ENCODE measurements at regions not wholly inside any gene's neighbourhood (a gene's known extent, or its start where the extent isn't known, plus 50 kb on each side); places are given as distances from the start of the nearest gene placed in this dataset.
"Not testable (repeated sequence)": the region's sequence is repeated elsewhere in the genome, so short reads cannot be mapped to it uniquely, and the experiment has no call there.

DNA sequence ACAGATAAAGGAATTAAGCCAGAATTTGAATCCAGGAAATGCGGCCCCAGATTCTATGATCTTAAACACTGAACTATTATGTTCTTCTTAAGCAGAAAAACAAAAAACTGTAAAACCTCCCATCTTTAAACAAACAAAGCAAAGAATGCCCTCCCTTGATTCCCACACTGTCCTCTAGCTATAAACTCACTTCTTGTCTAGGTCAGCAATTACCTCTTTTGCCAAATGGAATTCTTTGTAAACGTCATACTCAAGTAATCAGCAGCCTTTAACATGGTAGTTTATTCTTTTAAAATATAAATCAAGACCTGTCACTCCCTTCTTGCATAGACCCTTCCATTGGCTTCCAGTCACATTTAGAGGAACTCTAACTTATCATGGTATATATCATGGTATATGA is 958.9 kb upstream of the CNTN5 start:
- TF ChIP-seq TAF1 (IDR thresholded peaks at IDR 0.05; ENCODE audit: low read depth, low read length) (no peak), SPI1 (IDR thresholded peaks at IDR 0.05; ENCODE audit: low read depth, low read length) (no peak), POU2F2 (IDR thresholded peaks at IDR 0.05; ENCODE audit: low read depth, low read length) (no peak), POLR2AphosphoS5 (IDR thresholded peaks at IDR 0.05; ENCODE audit: low read depth, low read length) (no peak), POLR2A (IDR thresholded peaks at IDR 0.05; ENCODE audit: low read depth, low read length) (no peak), PAX5 (IDR thresholded peaks at IDR 0.05; ENCODE audit: insufficient read depth, low read length, severe bottlenecking) (no peak)
- FAIRE-seq: no peak
- no peak for DNase-seq (ENCODE audit: insufficient read length, low spot score)

DNA sequence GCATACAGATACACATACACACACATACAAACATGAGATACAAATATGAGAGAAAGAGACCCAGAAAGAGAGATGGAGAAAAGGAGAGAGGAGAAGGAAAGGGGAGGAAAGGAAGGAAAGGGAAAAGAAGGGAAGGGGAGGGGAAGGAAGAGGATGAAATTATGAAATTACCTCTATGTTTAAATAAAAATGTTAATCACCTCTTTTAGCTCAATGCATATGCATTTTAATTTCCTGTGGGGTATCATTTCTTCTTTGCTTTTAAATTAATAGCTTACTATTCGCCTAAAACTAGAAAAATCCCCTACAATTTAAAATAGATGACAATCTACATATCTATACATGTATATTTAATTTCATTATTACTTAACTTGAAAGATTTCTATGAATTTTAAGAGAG is 958.0 kb upstream of the CNTN5 start:
- DNase-seq (ENCODE audit: insufficient read length, low spot score) (no peak), FAIRE-seq (no peak)
- TF ChIP-seq POU2F2 (IDR thresholded peaks at IDR 0.05; ENCODE audit: low read depth, low read length) (no peak), POLR2A (IDR thresholded peaks at IDR 0.05; ENCODE audit: low read depth, low read length) (no peak), PAX5 (IDR thresholded peaks at IDR 0.05; ENCODE audit: insufficient read depth, low read length, severe bottlenecking) (no peak), TAF1 (IDR thresholded peaks at IDR 0.05; ENCODE audit: low read depth, low read length) (no peak), SPI1 (IDR thresholded peaks at IDR 0.05; ENCODE audit: low read depth, low read length) (no peak), POLR2AphosphoS5 (IDR thresholded peaks at IDR 0.05; ENCODE audit: low read depth, low read length) (no peak)

DNA sequence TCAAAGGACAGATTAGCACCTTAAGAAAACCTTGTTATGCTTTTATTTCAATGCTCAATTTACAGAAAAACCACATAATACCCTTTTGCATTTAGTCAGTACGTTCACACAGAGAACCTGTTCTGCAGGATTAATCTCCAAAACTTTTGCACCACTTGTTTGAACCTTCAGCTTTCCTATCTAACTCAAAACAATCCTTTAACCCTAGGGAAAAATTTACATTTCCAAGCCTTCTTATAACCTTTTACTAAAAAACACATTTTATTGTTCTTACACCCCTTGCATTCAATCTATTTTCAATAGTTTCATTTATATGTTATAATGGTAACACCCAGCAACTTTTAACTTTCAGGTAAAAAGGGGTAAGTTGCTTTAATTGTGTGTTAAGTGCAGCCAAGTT is 952.5 kb upstream of the CNTN5 start:
- FAIRE-seq: no peak
- no peak for DNase-seq (ENCODE audit: insufficient read length, low spot score)
- TF ChIP-seq POLR2A (IDR thresholded peaks at IDR 0.05; ENCODE audit: low read depth, low read length) (no peak), POU2F2 (IDR thresholded peaks at IDR 0.05; ENCODE audit: low read depth, low read length) (no peak), POLR2AphosphoS5 (IDR thresholded peaks at IDR 0.05; ENCODE audit: low read depth, low read length) (no peak), PAX5 (IDR thresholded peaks at IDR 0.05; ENCODE audit: insufficient read depth, low read length, severe bottlenecking) (no peak), SPI1 (IDR thresholded peaks at IDR 0.05; ENCODE audit: low read depth, low read length) (no peak), TAF1 (IDR thresholded peaks at IDR 0.05; ENCODE audit: low read depth, low read length) (no peak)

DNA sequence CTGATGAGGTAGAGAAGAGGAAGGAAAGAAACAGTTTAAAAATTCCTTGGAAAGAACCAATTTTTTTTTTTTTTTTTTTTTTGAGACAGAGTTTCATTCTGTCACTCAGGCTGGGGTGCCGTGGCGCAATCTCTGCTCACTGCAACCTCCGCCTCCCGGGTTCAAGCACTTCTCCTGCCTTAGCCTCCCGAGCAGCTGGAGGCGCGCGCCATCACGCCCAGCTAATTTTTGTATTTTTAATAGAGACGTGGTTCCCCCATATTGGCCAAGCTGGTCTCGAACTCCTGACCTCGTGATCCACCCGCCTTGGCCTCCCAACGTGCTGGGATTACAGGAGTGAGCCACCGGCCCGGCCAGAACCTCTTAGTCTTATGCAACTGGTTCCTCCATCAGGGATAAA is 951.6 kb upstream of the CNTN5 start:
- DNase-seq (ENCODE audit: insufficient read length, low spot score); FAIRE-seq: not testable (repeated sequence)

DNA sequence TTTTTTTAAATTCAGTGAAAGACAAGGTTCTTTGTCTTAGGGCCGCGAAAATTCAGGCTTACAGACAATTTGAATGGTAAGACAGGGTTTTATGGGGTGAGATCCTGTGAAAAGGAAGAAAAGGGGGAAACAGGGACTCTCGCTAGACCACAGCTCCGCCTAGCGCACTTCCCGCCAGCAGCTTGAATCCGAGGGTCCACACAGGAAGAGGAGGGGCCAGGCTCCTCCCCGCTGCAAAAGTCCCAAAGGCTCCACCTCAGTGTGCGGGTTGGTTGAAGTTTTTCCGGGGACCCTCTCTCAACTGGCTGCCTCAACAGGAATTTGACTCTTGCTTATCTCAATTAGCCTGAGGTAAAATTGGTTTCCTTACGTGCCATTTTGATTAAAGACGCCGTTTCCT is 950.9 kb upstream of the CNTN5 start:
- TF ChIP-seq SPI1 (IDR thresholded peaks at IDR 0.05; ENCODE audit: low read depth, low read length): no peak
- no peak for TF ChIP-seq POLR2A (IDR thresholded peaks at IDR 0.05; ENCODE audit: low read depth, low read length)
- TF ChIP-seq PAX5 (IDR thresholded peaks at IDR 0.05; ENCODE audit: insufficient read depth, low read length, severe bottlenecking): no peak
- no peak for TF ChIP-seq TAF1 (IDR thresholded peaks at IDR 0.05; ENCODE audit: low read depth, low read length)
- no peak for TF ChIP-seq POU2F2 (IDR thresholded peaks at IDR 0.05; ENCODE audit: low read depth, low read length)
- TF ChIP-seq POLR2AphosphoS5 (IDR thresholded peaks at IDR 0.05; ENCODE audit: low read depth, low read length): no peak
- FAIRE-seq (no peak), DNase-seq (ENCODE audit: insufficient read length, low spot score) (no peak)

DNA sequence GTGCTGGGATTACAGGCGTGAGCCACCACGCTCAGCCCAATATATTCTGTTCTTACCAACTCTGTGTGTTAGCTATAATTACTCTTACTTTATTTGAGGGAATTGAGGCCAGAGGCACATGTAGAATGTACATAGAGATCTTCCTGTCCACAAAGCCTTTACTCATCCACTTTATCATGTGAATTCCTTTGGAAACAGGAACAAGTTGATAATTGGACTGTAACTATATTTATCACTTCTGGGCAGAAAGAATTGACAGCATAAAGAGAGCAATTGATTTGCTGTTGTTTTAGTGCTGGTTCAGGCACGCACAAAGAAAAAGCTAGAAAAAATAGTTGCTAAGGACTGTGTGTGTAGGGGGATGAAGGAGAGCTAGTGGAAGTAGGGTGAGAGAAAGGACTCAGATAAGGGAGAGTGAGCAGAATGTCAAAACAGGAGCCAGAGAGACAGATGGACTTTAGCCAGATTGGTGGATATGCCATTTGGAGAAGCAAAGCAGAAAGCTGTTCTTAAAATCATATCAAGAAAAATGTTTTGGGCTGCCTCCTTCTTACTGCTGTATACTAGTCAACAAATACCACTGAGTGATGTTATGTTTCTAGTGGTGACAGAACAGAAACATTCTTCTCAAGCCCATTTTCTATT is 929.8 kb upstream of the CNTN5 start:
- FAIRE-seq (no peak), DNase-seq (ENCODE audit: insufficient read length, low spot score) (no peak)
- TF ChIP-seq POLR2A (IDR thresholded peaks at IDR 0.05; ENCODE audit: low read depth, low read length) (no peak), SPI1 (IDR thresholded peaks at IDR 0.05; ENCODE audit: low read depth, low read length) (no peak), TAF1 (IDR thresholded peaks at IDR 0.05; ENCODE audit: low read depth, low read length) (no peak), POU2F2 (IDR thresholded peaks at IDR 0.05; ENCODE audit: low read depth, low read length) (no peak), POLR2AphosphoS5 (IDR thresholded peaks at IDR 0.05; ENCODE audit: low read depth, low read length) (no peak), PAX5 (IDR thresholded peaks at IDR 0.05; ENCODE audit: insufficient read depth, low read length, severe bottlenecking) (no peak)

DNA sequence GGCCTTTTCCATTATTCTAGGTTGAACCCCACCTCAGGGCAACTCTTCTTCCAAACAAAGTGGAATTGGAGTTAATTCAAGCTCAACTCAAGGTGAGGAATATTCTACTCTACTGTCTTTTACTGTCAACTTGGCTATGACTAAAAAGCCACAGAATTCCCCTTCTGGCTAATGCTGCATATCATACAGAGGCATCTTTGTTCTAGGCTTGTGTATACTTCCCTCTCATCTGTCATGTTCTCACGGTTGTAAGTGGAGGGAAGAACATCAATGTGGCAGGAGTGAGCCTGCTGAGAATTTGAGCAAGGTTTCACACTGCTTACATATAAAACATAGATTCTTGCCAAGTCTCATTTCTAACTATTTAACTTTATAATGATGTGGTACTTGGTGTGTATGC is 921.4 kb upstream of the CNTN5 start:
- no peak for DNase-seq (ENCODE audit: insufficient read length, low spot score)
- FAIRE-seq: no peak
- TF ChIP-seq POLR2A (IDR thresholded peaks at IDR 0.05; ENCODE audit: low read depth, low read length): no peak
- no peak for TF ChIP-seq PAX5 (IDR thresholded peaks at IDR 0.05; ENCODE audit: insufficient read depth, low read length, severe bottlenecking)
- TF ChIP-seq TAF1 (IDR thresholded peaks at IDR 0.05; ENCODE audit: low read depth, low read length): no peak
- no peak for TF ChIP-seq POU2F2 (IDR thresholded peaks at IDR 0.05; ENCODE audit: low read depth, low read length)
- no peak for TF ChIP-seq SPI1 (IDR thresholded peaks at IDR 0.05; ENCODE audit: low read depth, low read length)
- no peak for TF ChIP-seq POLR2AphosphoS5 (IDR thresholded peaks at IDR 0.05; ENCODE audit: low read depth, low read length)

DNA sequence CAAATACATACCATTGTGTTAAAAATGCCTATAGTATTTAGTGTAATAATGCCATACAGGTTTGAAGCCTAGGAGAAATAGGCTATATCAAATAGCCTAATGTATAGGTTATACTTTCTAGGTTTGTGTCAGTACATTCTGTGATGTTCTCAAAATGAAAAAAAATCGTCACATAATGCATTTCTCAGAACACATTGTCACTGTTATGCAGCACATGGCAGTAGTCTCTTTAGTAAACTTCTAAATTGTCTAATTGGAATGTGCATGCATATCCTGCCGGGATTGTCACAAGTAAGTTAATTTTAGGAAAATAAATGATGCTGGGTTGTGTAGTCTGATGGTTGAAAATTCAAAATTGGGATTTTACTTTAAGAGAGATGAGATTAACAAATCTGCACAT is 920.1 kb upstream of the CNTN5 start:
- FAIRE-seq (no peak), DNase-seq (ENCODE audit: insufficient read length, low spot score) (no peak)
- TF ChIP-seq POLR2A (IDR thresholded peaks at IDR 0.05; ENCODE audit: low read depth, low read length) (no peak), POLR2AphosphoS5 (IDR thresholded peaks at IDR 0.05; ENCODE audit: low read depth, low read length) (no peak), TAF1 (IDR thresholded peaks at IDR 0.05; ENCODE audit: low read depth, low read length) (no peak), PAX5 (IDR thresholded peaks at IDR 0.05; ENCODE audit: insufficient read depth, low read length, severe bottlenecking) (no peak), SPI1 (IDR thresholded peaks at IDR 0.05; ENCODE audit: low read depth, low read length) (no peak)

DNA sequence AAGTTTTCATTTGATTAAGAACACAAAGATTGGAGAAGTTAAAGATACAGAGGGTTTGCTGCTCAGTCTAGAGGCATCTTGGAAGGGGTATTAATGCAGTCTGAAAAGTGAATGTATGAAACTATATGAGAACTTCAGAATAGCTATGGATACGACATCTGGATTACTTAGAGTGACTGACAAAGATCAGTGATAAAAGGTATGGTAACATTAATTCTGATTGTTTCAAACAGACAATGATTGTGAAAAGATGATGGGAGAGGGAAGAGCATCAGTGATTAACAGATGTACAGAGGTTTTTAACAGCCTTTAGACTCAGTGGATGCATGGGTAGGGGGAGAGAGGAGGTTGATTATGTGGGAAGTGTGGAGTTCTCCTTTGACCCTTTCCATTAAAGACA is 919.4 kb upstream of the CNTN5 start:
- no peak for FAIRE-seq
- no peak for TF ChIP-seq SPI1 (IDR thresholded peaks at IDR 0.05; ENCODE audit: low read depth, low read length)
- no peak for TF ChIP-seq POU2F2 (IDR thresholded peaks at IDR 0.05; ENCODE audit: low read depth, low read length)
- no peak for TF ChIP-seq POLR2A (IDR thresholded peaks at IDR 0.05; ENCODE audit: low read depth, low read length)
- no peak for TF ChIP-seq PAX5 (IDR thresholded peaks at IDR 0.05; ENCODE audit: insufficient read depth, low read length, severe bottlenecking)
- no peak for TF ChIP-seq POLR2AphosphoS5 (IDR thresholded peaks at IDR 0.05; ENCODE audit: low read depth, low read length)
- TF ChIP-seq TAF1 (IDR thresholded peaks at IDR 0.05; ENCODE audit: low read depth, low read length): no peak

DNA sequence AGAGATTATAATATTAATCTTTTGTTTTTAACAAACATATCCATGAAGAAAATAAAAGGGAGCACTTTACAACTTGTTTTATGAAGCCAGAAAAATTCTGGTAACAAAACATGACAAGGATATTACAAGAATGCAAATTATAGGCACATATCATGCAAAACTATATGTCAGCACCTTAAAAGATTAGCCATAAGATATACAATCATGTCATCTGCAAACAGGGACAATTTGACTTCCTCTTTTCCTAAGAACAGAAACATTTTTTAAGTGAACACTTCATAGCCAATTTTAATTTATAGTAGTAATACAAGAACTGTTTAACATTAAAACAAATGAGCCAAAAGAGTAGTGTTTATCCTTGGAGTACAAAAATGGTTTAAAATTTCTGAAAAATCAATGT is 916.5 kb upstream of the CNTN5 start:
- TF ChIP-seq PAX5 (IDR thresholded peaks at IDR 0.05; ENCODE audit: insufficient read depth, low read length, severe bottlenecking): no peak
- TF ChIP-seq POLR2AphosphoS5 (IDR thresholded peaks at IDR 0.05; ENCODE audit: low read depth, low read length): no peak
- no peak for TF ChIP-seq POLR2A (IDR thresholded peaks at IDR 0.05; ENCODE audit: low read depth, low read length)
- no peak for TF ChIP-seq TAF1 (IDR thresholded peaks at IDR 0.05; ENCODE audit: low read depth, low read length)
- no peak for TF ChIP-seq SPI1 (IDR thresholded peaks at IDR 0.05; ENCODE audit: low read depth, low read length)
- no peak for TF ChIP-seq POU2F2 (IDR thresholded peaks at IDR 0.05; ENCODE audit: low read depth, low read length)
- no peak for DNase-seq (ENCODE audit: insufficient read length, low spot score)
- FAIRE-seq: no peak

More for the DNA sequence above, 919.4 kb upstream of the CNTN5 start:
- no peak for DNase-seq (ENCODE audit: insufficient read length, low spot score)

All from GM12891 (cell line).